Activated effector memory CD4-positive, alpha-beta T cell treated with anti-CD3 and anti-CD28 coated beads, Interleukin-2, amount 50 U/mL, for 16 hours (primary cell): ENCODE measurements at regions not wholly inside any gene's neighbourhood (a gene's known extent, or its start where the extent isn't known, plus 50 kb on each side); places are given as distances from the start of the nearest gene placed in this dataset.
"Not testable (repeated sequence)": the region's sequence is repeated elsewhere in the genome, so short reads cannot be mapped to it uniquely, and the experiment has no call there.

Experiments
- DNase-seq: peaks from one replicate; pipeline ENCODE4 v3.0.0-alpha.2; 2020

GRCh38 chr1:196160066-196160795 is 448.0 kb downstream of the KCNT2 start:
- no peak for DNase-seq

DNA sequence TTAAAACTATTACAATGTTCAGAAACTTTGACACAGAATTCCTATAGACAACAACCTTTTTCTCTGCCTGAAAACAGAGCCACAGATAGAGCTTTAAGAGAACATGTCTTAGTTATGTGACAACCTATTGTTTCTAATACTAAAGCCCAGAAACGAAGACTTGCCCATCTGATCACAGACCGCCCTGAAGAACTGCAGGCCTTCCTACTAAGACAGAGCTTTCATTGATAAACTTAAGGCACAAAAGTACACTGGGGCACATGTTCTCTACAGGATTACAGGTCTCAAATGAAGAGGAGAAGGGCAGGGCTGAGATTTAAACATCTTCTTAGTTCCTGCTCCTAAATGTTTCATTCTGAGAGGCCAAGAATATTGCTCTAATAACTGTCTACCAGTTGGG is 452.7 kb downstream of the KCNT2 start:
- no peak for DNase-seq

GRCh38 chr1:196152975-196153374 is 455.3 kb downstream of the KCNT2 start:
- DNase-seq: no peak

DNA sequence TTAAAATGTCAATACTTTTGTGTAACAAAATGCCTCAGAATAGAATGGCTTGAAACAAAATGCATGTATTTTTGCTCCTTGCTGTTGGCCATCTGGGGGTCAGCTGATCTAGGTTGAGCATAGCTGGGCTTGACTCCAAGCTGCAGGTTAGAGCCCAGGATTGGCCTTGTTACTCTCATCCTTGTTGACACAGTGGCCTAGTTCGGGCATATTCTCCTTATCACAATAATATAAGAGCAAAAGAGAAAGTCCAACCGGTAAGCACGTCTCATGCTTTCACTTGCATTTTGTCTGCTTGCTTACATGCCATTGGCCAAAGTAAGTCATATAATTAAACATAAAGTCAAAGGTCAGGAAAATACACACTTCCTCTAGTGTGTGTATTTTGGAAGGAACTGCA is 456.2 kb downstream of the KCNT2 start:
- DNase-seq: no peak

- no peak for DNase-seq
These were observed 459.8 kb downstream of the KCNT2 start for GRCh38 chr1:196148367-196148970.

- no peak for DNase-seq
These were observed 460.7 kb downstream of the KCNT2 start for GRCh38 chr1:196147530-196147929.

- not testable (repeated sequence) for DNase-seq
These were observed 463.1 kb downstream of the KCNT2 start for GRCh38 chr1:196145151-196145550.

DNA sequence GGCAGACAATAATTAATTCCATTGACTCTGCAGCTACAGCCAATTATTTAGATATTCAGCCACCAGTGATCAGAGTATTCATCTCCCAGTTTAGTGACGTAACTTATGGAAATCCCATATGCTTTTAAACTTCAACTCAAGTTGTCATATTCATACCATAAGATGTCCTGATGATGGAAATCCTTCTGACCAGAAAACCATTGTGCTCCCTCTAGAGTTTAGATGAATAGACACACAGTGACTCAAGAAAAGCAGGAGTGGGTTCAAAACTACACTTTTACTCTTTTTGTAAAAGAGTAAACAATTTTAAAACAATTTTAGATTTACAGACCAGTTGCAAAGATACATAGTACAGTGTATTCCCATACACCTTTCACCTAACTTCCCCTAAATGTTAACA is 463.7 kb downstream of the KCNT2 start:
- no peak for DNase-seq

GRCh38 chr1:196143602-196144342 is 464.5 kb downstream of the KCNT2 start:
- no peak for DNase-seq

DNA sequence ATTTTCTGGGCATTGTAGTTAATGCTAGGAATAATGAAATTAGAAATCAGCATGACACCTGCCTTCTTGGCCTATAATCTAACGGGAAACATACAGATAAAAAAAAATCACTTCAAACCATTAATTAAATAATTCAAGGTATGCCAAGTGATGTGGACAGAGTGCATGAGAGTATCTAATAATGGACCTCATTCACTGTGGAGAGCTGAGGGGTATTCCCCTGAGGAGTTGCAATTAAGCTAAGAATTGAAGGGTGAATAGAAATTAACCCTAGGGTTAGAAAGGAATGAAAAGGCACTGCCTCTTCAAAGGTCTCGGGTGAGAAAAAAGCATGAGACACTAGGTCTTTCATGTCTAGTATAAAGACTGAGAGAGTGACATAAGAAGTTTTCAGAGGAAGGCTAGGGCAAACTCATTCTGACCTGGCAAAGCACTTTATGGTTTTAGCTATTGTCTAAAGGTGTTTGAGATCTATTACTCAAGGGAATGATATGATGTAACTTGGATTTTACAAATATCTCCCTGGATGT is 466.1 kb downstream of the KCNT2 start:
- DNase-seq: no peak

DNA sequence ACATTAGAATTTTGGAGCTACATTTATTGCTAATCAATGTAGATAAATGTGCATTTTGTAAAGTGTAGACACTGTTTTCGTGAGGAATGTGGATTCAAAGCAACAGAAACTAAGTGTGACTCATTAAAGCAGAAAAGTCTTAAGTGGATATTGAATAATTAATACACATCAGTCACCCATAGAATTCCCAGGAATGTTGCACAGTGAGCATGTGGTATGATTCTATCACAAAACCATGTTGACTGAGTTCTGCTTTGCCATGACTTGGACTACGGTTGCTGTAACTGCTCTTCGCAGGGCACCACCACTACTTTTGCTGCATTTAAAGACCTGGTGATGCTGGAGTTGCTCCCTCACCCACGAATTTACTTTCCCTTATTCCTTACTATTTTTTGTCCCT is 471.8 kb downstream of the KCNT2 start:
- DNase-seq: no peak

- DNase-seq: no peak
These were observed 476.5 kb downstream of the KCNT2 start for GRCh38 chr1:196131691-196132090.

- no peak for DNase-seq
These were observed 479.4 kb downstream of the KCNT2 start for GRCh38 chr1:196128835-196129234.

GRCh38 chr1:196121181-196121580 is 487.1 kb downstream of the KCNT2 start:
- no peak for DNase-seq

- DNase-seq: no peak
These were observed 492.6 kb downstream of the KCNT2 start for GRCh38 chr1:196115646-196116045.

GRCh38 chr1:196114193-196114592 is 494.0 kb downstream of the KCNT2 start:
- no peak for DNase-seq

DNA sequence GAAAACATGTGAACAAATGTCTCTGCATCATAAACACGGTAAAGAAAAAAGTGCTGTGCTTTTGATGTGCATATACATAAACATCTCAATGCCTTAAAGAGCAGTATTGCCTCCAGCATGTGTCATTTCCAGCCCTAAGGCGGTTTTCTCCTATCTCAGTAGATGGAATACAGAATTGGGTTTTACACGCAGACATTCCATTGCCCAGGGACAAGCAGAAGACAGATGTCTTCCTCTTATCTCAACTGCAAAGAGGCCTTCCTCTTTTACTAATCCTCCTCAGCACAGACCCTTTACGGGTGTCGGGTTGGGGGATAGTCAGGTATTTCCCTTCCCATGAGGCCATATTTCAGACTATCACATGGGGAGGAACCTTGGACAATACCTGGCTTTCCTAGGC is 499.2 kb downstream of the KCNT2 start:
- not testable (repeated sequence) for DNase-seq

GRCh38 chr1:196105901-196106300 is 502.3 kb downstream of the KCNT2 start:
- no peak for DNase-seq

- no peak for DNase-seq
These were observed 505.4 kb downstream of the KCNT2 start for GRCh38 chr1:196102826-196103225.

DNA sequence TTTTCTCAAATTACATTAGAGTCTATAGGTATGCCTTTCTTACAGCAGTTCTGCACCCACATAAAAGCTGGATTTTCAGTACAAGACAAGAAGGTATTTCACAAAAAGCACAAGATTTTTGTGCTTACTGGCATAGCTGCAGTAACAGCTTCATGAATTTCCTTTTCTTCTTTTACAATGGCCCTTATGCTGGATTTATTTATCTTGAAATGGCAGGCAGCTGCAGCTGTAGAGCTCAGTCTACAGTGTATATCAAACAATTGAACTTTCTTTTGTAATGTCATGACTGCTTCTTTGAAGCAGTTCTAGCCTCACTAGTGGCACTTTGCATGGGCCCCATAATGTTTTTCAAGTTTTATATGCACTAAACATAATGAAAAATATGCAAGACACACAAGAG is 510.2 kb downstream of the KCNT2 start:
- no peak for DNase-seq

GRCh38 chr1:196094821-196095220 is 513.4 kb downstream of the KCNT2 start:
- DNase-seq: no peak

DNA sequence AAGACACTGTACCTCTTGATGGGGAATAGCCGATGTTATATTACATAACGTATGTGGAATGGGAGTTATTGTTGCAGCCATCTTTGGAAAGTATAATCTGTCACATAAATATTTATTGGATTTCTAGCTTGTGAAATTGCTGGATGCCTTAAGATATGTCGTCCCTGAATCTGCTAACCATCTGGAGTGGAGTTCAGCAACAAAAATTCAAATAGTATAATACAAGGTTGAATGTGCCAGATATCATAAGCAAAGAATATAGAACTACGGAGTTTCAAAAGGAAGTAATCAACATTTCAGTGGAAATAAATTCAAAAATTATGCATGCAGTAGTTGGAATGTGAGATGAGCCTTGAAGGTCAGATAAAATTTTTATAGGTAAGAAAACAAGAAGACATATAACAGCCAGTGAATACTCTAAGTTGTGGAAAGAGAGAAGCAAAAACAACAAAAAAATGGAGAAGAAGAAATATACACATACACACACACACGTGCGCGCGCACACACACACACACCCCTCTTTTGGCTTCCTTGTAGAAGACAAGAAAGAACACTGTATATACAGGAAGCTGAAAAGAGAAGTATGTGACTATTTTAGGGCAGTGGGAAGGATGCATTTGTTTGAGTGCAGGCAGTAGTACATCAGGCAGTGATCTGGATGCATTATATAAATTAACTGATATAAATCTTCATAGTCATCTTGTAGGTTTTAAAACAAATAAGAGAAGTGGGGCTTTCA is 516.7 kb downstream of the KCNT2 start:
- no peak for DNase-seq

DNA sequence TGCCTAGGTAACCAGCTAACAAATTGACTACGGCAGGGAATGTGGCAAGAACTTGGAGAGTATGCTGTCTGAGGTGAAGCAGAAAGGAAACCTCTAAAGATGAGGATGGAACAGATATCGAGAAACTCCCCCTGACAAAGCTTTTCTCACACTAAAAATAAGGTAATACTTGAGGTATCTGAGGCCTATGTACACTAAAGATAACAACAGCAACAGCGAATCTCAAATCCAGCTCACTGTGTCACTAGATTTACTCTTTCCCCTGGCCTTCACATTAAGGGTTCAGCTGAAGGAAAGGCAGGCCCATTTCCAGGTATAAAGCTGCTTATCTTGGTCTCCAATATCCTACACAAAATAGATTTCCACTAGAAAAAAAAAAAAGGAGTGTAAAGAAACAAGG is 518.0 kb downstream of the KCNT2 start:
- DNase-seq: no peak
